DND-41 (cell line): ENCODE measurements at regions not wholly inside any gene's neighbourhood (a gene's known extent, or its start where the extent isn't known, plus 50 kb on each side); places are given as distances from the start of the nearest gene placed in this dataset.

Experiments used
- ATAC-seq: fragments of 200-7000 bp; cut with Tn5 transposase; 3 replicates; pipeline ENCODE4 v1.9.1; 2021; ENCODE audit warnings: low read depth; ENCODE audit not compliant: insufficient read depth
- DNase-seq: peaks from one replicate; pipeline ENCODE4 v3.0.0-alpha.2; 2020
- H2AFZ ChIP-seq: 2 replicates; pipeline ENCODE4 v1.6.0; 2012; ENCODE audit warnings: low read depth, low read length
- H3K27ac ChIP-seq: 2 replicates; pipeline ENCODE4 v1.5.1; 2012; ENCODE audit warnings: low read length, inconsistent platforms
- H3K27me3 ChIP-seq: fragments of 200-600 bp; sonication (generic); 2 replicates; pipeline ENCODE4 v1.6.0; 2012; ENCODE audit warnings: low read length, mild to moderate bottlenecking, inconsistent platforms; ENCODE audit not compliant: insufficient read depth, poor library complexity
- H3K36me3 ChIP-seq: 2 replicates; pipeline ENCODE4 v1.5.1; 2012; ENCODE audit warnings: low read length, inconsistent platforms; ENCODE audit not compliant: insufficient read depth
- H3K4me1 ChIP-seq: 2 replicates; pipeline ENCODE4 v1.5.1; 2012; ENCODE audit warnings: mild to moderate bottlenecking, low read length; ENCODE audit not compliant: insufficient read depth
- H3K4me2 ChIP-seq: 2 replicates; pipeline ENCODE4 v1.6.0; 2012; ENCODE audit warnings: mild to moderate bottlenecking, moderate library complexity, low read length, inconsistent platforms; ENCODE audit not compliant: insufficient read depth
- H3K4me3 ChIP-seq, 2 experiments: fragments of 200-600 bp in 1 of 2; shearing (Covaris generic) in 1 of 2; 2 replicates each; pipeline ENCODE4 v1.5.1; 2012 to 2016; ENCODE audit warnings: inconsistent platforms in 2 of 2, low read length in 2 of 2, mild to moderate bottlenecking in 2 of 2, low read depth in 1 of 2, moderate library complexity in 1 of 2
- H3K79me2 ChIP-seq: 2 replicates; pipeline ENCODE4 v1.6.0; 2012; ENCODE audit warnings: low read length, inconsistent platforms; ENCODE audit not compliant: insufficient read depth
- H3K9ac ChIP-seq: 2 replicates; pipeline ENCODE4 v1.6.0; 2012; ENCODE audit warnings: low read depth, mild to moderate bottlenecking, inconsistent platforms, low read length, moderate library complexity
- H3K9me3 ChIP-seq: 2 replicates; pipeline ENCODE4 v1.5.1; 2012; ENCODE audit warnings: low read length, moderate library complexity, mild to moderate bottlenecking, inconsistent platforms; ENCODE audit not compliant: insufficient read depth, severe bottlenecking
- H4K20me1 ChIP-seq: 2 replicates; pipeline ENCODE4 v1.6.0; 2012; ENCODE audit warnings: low read length; ENCODE audit not compliant: insufficient read depth
- EZH2 ChIP-seq: IDR thresholded peaks from 3 replicates; pipeline ENCODE4 v1.6.1; 2012; ENCODE audit warnings: borderline replicate concordance, low read depth, mild to moderate bottlenecking, moderate library complexity, low read length, inconsistent platforms; ENCODE audit not compliant: severe bottlenecking
- TF ChIP-seq, protein P1 (sequence below): IDR thresholded peaks from 2 replicates; pipeline ENCODE4 v1.5.1; 2012; ENCODE audit warnings: borderline replicate concordance, low read length, moderate library complexity, mild to moderate bottlenecking; ENCODE audit not compliant: poor library complexity, severe bottlenecking; ENCODE audit errors: extremely low read depth

DNA sequence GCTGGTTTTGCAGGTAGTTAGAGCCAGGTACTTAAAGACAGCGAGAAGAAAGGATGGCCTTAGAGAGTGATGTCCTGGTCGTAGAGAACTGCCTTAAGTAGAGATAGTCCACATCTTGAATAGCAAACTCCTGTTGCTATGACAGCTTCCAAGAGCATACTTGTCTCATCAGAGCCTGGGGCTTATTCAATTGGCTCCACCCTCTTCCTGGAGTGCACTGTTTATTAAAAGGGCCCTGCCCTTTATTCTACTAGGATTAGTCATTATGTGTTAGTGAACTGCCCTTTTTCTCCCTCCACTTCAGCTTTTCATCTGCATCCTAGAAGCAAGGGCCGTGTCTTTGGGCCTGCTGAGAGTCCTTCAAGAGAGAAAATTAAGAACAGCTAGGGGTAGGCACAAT, 94.5 kb upstream of the EOLA2 start:
- H3K27me3 ChIP-seq: no peaks in the 10 kb centered on the region
- no peaks in the 10 kb centered on the region for H4K20me1 ChIP-seq
- H3K9me3 ChIP-seq: no peaks in the 10 kb centered on the region
- DNase-seq: no peak
- no peak overlapping the region for H2AFZ ChIP-seq
- H3K36me3 ChIP-seq: no peaks in the 10 kb centered on the region
- no peaks in the 10 kb centered on the region for H3K79me2 ChIP-seq
- ATAC-seq: no peak
- H3K27ac ChIP-seq: no peak overlapping the region
- H3K4me3 ChIP-seq: no peak overlapping the region
- H3K4me2 ChIP-seq: no peak overlapping the region
- peaks cover 4% of the 10 kb centered on the region; the same call in 1 of the 2 replicates for H3K4me1 ChIP-seq
- no peak for TF ChIP-seq EZH2
- TF ChIP-seq, protein P1, sequence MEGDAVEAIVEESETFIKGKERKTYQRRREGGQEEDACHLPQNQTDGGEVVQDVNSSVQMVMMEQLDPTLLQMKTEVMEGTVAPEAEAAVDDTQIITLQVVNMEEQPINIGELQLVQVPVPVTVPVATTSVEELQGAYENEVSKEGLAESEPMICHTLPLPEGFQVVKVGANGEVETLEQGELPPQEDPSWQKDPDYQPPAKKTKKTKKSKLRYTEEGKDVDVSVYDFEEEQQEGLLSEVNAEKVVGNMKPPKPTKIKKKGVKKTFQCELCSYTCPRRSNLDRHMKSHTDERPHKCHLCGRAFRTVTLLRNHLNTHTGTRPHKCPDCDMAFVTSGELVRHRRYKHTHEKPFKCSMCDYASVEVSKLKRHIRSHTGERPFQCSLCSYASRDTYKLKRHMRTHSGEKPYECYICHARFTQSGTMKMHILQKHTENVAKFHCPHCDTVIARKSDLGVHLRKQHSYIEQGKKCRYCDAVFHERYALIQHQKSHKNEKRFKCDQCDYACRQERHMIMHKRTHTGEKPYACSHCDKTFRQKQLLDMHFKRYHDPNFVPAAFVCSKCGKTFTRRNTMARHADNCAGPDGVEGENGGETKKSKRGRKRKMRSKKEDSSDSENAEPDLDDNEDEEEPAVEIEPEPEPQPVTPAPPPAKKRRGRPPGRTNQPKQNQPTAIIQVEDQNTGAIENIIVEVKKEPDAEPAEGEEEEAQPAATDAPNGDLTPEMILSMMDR: no peak
- H3K9ac ChIP-seq: no peak overlapping the region

DNA sequence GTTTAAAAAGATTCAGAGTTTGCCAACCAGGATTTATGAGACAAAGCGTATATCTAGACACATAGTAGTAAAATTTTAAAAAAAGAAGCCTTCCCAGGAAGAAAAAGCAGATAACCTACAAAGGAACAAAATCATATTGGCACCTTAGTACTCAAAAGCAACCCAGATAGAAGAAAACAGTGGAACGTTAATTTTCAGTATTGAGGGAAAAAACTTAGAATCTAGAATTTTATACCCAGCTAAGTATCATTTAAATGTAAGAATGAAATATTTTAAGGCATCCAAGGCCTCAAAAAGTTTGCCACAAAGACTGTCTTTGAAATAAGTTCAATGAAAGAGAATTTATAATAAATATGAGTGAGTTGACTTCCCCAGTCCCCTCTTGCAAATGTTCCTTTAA, 96.5 kb upstream of the EOLA2 start:
- Histone ChIP-seq H3K9ac (no peak overlapping the region), H3K4me1 (no peaks in the 10 kb centered on the region), H3K4me3 (no peak overlapping the region), H3K79me2 (no peaks in the 10 kb centered on the region), H3K27me3 (no peaks in the 10 kb centered on the region), H3K36me3 (no peaks in the 10 kb centered on the region), H3K4me2 (no peak overlapping the region), H2AFZ (no peak overlapping the region), H3K9me3 (no peaks in the 10 kb centered on the region), H3K27ac (no peak overlapping the region), H4K20me1 (no peaks in the 10 kb centered on the region)
- ATAC-seq (no peak), DNase-seq (no peak)
- no peak for TF ChIP-seq EZH2
- TF ChIP-seq, protein P1: no peak

DNA sequence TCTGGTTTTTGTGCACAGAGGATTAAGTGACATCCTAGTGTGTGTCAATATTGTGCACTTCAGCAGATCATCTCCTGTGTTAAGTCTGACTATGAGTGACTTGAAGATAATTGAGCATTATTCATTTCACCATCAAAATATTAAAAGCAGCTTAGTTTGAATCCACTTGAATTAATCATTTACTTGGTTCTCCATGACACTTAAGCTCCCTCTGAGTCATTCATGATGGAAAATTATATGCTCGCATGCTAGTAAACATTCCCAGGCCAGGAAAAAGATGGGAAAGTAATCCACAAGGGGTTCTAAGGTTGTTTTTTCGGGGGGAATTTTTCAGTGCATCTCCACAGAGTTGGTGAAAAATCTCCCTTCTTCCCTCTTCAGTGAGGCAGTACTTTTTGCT, 97.2 kb upstream of the EOLA2 start:
- DNase-seq: no peak
- H3K9me3 ChIP-seq: no peaks in the 10 kb centered on the region
- no peaks in the 10 kb centered on the region for H4K20me1 ChIP-seq
- H3K79me2 ChIP-seq: no peaks in the 10 kb centered on the region
- TF ChIP-seq EZH2: no peak
- TF ChIP-seq, protein P1: no peak
- H3K4me3 ChIP-seq: no peak overlapping the region
- H3K27me3 ChIP-seq: no peaks in the 10 kb centered on the region
- no peaks in the 10 kb centered on the region for H3K36me3 ChIP-seq
- no peak overlapping the region for H3K27ac ChIP-seq
- no peak for ATAC-seq
- no peak overlapping the region for H2AFZ ChIP-seq
- no peak overlapping the region for H3K4me2 ChIP-seq
- no peak overlapping the region for H3K9ac ChIP-seq
- H3K4me1 ChIP-seq: no peaks in the 10 kb centered on the region

DNA sequence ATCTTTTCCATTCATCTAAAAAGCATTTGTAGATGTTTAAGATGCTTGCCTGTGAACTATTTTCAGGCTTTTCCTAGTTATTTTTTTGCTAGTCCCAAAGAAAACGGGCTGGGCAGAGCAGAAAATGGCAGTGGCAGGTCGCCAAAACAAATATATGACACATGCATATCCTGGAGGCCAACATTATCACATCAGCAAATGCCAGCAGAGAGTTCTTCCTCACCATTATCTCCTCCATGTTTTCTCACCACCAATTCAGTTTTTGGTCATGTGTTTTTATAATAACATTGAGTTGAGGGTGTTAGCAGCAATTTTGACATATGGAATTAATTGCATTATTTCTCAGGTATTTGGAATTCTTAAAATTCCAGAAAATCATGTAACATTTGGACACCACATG, 97.9 kb upstream of the EOLA2 start:
- H3K9me3 ChIP-seq: no peaks in the 10 kb centered on the region
- DNase-seq: no peak
- no peak overlapping the region for H2AFZ ChIP-seq
- TF ChIP-seq EZH2: no peak
- TF ChIP-seq, protein P1: no peak
- no peaks in the 10 kb centered on the region for H3K36me3 ChIP-seq
- H3K4me2 ChIP-seq: no peak overlapping the region
- H3K27me3 ChIP-seq: no peaks in the 10 kb centered on the region
- ATAC-seq: no peak
- no peak overlapping the region for H3K9ac ChIP-seq
- no peaks in the 10 kb centered on the region for H4K20me1 ChIP-seq
- H3K27ac ChIP-seq: no peak overlapping the region
- H3K4me3 ChIP-seq: no peak overlapping the region
- no peaks in the 10 kb centered on the region for H3K79me2 ChIP-seq
- H3K4me1 ChIP-seq: no peaks in the 10 kb centered on the region
